ENCODE measurements at regions not wholly inside any gene's neighbourhood (a gene's known extent, or its start where the extent isn't known, plus 50 kb on each side); places are given as distances from the start of the nearest gene placed in this dataset.

DNA sequence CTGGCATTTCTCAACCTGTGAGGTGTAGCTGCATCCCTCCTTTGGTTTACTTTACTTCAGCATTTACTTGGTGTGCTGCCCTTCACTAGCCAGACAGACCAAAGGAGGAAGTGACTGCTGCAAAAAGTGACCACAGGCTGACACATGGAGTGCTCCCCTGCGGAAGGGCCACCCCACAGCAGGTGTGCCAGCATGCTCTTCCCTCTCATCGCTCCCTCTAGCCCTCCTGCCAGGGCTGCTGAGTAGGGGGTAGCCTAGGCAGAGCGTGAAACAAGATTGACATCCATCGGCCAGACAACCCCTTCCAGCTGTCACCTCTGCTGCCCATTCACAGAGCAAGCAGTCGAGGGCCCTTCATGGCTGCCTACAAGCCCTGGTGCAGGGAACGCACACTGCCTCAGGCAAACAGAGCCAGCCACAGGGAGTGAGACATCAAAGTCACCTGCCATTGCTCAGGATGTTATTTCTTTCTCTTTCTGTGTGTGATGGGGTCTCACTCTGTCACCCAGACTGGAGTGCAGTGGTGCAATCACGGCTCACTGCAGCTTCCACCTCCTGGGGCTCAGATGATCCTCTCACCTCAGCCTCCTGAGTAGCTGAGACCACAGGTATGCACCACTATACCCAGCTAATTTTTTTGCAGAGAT, 102.0 kb upstream of the RPS6KA2 start:
- no peak for TF ChIP-seq CTCF (IDR thresholded peaks at IDR 0.05; ENCODE audit: low read depth, low read length)

GRCh38 chr6:166726201-166726600, 99.2 kb upstream of the RPS6KA2 start:
- no peak for TF ChIP-seq CTCF (IDR thresholded peaks at IDR 0.05; ENCODE audit: low read depth, low read length)

More for the DNA sequence above, 102.0 kb upstream of the RPS6KA2 start:
- no peak overlapping the region for H3K4me3 ChIP-seq (ENCODE audit: low read depth, low read length)

DNA sequence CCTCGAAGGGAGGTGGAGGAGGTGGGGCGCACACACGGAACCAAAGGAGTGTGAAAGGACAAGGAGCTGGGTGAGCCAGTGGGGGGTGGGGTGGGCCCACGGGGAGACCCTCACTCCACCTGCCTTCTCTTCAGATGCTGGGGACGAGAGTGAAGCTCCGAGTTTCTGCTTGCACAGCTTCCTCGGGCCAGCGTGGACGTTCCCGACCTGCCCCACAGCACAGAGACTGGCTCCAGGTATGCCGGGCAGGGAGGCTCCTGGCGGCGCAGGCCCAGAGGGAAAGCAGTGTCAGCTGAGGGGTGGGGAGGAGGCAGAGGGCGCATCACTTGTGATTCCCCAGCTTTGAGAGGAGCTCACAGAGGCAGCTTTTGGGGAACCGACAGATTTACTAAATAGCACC, 98.5 kb upstream of the RPS6KA2 start:
- TF ChIP-seq CTCF (IDR thresholded peaks at IDR 0.05; ENCODE audit: low read depth, low read length), result no peak
- no peak overlapping the region for H3K4me3 ChIP-seq (ENCODE audit: low read depth, low read length)

More at GRCh38 chr6:166726201-166726600, 99.2 kb upstream of the RPS6KA2 start:
- H3K4me3 ChIP-seq (ENCODE audit: low read depth, low read length), result no peak overlapping the region

DNA sequence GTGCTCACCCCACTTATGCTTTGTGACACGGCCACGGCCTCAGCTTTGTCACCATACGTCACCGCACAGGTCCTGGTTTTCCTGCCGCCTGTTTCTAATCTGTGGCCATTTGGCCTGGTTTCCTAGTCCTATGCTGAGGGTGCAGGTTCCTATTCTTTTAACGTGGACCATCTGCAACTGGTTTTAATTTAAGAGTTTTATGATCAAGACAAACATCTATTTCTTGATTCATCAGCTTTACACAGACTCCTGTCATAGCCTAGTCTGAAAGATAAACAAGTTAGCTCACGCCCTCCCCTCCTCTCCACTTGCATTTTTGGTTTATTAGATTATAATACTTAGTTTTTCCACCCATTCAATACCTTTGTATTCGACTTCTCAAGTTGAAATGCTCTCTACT, 97.5 kb upstream of the RPS6KA2 start:
- TF ChIP-seq CTCF (IDR thresholded peaks at IDR 0.05; ENCODE audit: low read depth, low read length), result no peak
- no peak overlapping the region for H3K4me3 ChIP-seq (ENCODE audit: low read depth, low read length)

DNA sequence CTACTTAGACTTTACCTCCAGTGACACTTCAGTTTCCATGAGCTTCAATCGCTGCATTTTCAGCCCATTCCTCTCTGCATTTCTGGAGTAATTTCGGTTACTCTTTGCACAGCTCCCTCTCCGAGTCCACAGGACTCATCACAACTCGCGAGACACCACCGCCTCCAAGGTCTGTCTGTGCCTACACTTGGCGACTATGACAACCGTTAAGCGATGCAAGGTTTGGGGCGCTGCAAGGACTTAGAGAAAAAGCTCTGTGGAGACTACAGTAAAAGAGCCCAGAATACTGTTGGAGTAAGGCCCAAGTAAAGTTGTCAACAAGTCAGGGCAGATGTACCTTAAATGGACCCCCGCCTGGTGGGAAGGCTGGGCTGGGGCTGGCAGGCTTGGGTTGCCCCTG, 95.7 kb upstream of the RPS6KA2 start:
- no peak overlapping the region for H3K4me3 ChIP-seq (ENCODE audit: low read depth, low read length)
- no peak for TF ChIP-seq CTCF (IDR thresholded peaks at IDR 0.05; ENCODE audit: low read depth, low read length)

DNA sequence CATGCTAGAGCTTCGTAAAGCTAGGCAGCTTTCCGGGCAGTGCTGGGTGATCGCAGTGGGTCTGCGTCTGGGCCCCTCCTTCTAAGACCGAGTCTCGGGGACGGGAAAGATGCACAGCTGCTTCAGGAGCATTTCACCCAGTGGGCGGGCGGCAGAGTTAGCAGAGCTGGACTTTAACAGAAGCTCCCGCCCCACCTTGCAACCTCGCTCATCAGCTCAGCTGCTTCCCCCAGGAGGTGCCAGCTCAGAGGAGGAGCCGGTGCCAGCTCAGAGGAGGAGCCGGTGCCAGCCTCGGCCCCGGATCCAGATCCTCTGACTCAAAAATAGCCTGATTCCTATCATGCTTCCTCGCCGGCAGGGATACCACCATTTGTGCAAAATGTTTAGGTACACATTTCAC, 94.5 kb upstream of the RPS6KA2 start:
- no peak for TF ChIP-seq CTCF (IDR thresholded peaks at IDR 0.05; ENCODE audit: low read depth, low read length)
- no peak overlapping the region for H3K4me3 ChIP-seq (ENCODE audit: low read depth, low read length)

- H3K4me3 ChIP-seq (ENCODE audit: low read depth, low read length), result no peak overlapping the region
- no peak for TF ChIP-seq CTCF (IDR thresholded peaks at IDR 0.05; ENCODE audit: low read depth, low read length)
Measured at GRCh38 chr6:166720856-166721255, 93.8 kb upstream of the RPS6KA2 start.
